Gastroesophageal sphincter (tissue), 3 donors: ENCODE measurements at regions not wholly inside any gene's neighbourhood (a gene's known extent, or its start where the extent isn't known, plus 50 kb on each side); places are given as distances from the start of the nearest gene placed in this dataset.

Source experiments
- POLR2A ChIP-seq, 2 donors: fragments of 450-650 bp; IDR thresholded peaks; one replicate each; pipeline ENCODE4 v1.6.1; 2017; ENCODE audit warnings: antibody characterized with exemption in 2 of 2, mild to moderate bottlenecking in 2 of 2, moderate library complexity in 1 of 2
- POLR2AphosphoS5 ChIP-seq: sonication (generic); formaldehyde crosslinking; IDR thresholded peaks from one replicate; pipeline ENCODE4 v1.6.1; 2017; ENCODE audit warnings: antibody characterized with exemption
- TF ChIP-seq, protein P1 (sequence below), 4 experiments: fragments of 200-600 bp in 2 of 4; fragments of 450-650 bp in 2 of 4; sonication (generic) in 1 of 4; IDR thresholded peaks; one replicate each; pipeline ENCODE4 v1.5.1; 2017 to 2019; ENCODE audit warnings: antibody characterized with exemption in 4 of 4, mild to moderate bottlenecking in 2 of 4, moderate library complexity in 2 of 4

DNA sequence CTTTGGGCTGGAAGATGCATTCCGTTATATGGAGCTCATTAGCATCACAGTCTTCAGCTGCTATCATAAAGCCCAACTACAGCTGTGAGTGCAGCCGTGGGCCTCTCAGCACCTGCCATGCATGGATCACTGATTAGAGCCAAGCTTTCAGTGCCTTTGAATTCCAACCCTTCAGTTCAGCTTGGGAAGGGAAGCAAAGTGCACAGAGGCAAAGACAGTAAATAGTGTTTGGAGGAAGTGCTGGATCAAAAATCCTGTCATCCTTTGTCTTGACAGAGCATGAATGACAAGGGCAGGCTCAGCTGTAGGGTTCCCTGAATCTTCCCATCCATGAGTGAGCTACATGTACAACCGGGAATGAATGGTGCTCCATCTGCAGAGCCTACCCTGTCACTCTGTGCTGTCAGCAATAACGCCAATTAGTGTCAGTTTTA lies 153.7 kb downstream of the DNAJB9 start:
- TF ChIP-seq, protein P1, sequence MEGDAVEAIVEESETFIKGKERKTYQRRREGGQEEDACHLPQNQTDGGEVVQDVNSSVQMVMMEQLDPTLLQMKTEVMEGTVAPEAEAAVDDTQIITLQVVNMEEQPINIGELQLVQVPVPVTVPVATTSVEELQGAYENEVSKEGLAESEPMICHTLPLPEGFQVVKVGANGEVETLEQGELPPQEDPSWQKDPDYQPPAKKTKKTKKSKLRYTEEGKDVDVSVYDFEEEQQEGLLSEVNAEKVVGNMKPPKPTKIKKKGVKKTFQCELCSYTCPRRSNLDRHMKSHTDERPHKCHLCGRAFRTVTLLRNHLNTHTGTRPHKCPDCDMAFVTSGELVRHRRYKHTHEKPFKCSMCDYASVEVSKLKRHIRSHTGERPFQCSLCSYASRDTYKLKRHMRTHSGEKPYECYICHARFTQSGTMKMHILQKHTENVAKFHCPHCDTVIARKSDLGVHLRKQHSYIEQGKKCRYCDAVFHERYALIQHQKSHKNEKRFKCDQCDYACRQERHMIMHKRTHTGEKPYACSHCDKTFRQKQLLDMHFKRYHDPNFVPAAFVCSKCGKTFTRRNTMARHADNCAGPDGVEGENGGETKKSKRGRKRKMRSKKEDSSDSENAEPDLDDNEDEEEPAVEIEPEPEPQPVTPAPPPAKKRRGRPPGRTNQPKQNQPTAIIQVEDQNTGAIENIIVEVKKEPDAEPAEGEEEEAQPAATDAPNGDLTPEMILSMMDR (IDR thresholded peaks at IDR 0.05): no peak
- TF ChIP-seq POLR2A (IDR thresholded peaks at IDR 0.05): no peak
- TF ChIP-seq POLR2AphosphoS5: no peak
